CD4-positive, alpha-beta T cell treated with Interleukin-15 for 1 hour (primary cell): ENCODE measurements at regions not wholly inside any gene's neighbourhood (a gene's known extent, or its start where the extent isn't known, plus 50 kb on each side); places are given as distances from the start of the nearest gene placed in this dataset.

ENCODE experiments used
- DNase-seq: peaks from one replicate; pipeline ENCODE4 v3.0.0-alpha.2; 2020

DNA sequence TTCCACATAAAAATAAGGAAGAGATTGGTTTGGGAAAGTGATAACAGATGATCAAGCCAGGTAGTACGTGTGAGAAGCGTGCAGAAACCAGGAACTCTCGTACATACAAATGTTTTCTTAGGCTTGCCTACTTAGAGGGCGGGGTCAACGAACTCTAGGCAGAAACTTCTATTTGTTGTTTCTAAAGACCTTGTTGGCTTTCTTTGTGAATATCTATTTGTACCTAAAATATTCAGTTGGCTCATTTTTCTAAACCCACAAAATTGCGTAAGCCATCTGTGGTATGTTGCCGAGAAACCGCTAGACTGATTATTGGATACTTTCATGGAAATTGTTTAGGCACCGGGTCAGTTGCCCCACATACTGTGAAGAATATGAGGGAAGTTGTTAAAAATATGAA lies 458.5 kb downstream of the MAT2B start:
- DNase-seq: no peak

DNA sequence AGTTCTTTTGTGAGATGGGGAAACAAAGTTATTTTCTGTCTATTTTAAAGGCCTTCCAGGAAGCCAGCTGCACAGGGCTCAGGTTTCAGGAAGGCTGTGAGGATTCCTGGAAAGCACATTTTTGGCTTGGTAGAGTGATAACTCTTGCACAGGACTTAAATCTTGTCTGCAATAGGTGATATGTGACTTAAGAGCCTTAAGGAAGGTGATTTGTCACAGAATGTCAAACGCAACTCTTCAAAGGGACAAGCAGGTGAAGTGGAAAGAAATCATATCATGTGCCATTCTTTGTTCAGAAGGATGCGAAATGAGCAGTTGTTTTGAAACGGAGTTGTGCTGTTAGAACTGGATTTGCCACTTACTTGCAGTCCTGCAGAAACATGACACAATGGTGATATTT lies 459.3 kb downstream of the MAT2B start:
- no peak for DNase-seq

DNA sequence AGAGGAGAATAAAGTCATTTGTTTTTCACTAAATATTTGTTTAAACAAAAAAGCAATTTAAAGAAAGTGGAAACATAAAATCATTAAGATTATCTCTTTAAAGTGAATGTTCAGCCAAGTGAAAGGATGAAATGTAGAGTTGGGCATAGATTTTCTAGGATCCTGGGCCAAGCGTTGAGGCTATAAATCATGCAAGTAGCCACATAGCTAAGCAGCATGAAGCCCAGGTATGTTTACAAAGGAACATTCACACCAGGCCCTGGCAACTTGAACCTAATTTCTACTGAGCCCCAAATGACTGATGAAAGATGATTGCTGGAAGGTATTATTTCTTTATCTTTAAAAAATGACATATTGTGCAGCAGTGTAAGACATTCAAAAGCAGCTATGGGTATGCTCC lies 461.8 kb downstream of the MAT2B start:
- no peak for DNase-seq

DNA sequence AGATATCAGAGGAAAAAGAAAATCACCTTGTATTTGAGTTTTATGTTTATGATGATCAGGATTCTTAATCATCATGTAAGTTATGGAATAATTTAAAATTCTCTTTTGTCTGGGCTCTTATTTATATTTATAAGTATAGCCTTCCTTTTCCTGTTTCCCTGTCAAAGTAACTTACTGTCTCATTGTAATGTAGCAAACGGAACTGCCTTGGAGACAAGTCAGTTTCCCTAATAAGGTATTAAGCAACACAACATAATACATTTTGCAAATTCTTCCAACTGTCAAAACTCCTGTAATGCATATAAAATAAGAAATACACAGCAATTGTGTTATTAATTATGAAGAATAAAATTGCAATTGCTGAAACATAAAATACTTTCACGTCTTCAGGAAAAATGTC lies 463.2 kb downstream of the MAT2B start:
- no peak for DNase-seq

DNA sequence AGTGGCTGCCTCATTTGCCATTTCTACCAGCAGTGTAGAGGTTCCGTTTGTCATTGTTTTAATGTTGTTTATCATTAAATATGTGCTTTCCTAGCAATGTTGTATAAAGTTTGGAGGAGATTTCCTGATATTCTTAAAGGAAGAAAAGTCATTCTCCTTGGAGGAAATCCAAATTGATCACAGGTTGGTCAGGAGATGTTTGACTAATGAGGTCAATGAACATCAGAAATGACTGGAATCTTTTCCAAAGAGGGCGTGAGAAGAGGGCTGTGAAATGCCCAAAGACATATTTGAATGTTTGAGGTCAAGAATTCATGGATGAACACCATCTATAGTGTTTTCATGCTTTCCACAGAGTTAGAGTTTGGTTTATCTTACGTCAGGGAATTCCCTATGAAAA lies 471.3 kb downstream of the MAT2B start:
- DNase-seq: no peak

DNA sequence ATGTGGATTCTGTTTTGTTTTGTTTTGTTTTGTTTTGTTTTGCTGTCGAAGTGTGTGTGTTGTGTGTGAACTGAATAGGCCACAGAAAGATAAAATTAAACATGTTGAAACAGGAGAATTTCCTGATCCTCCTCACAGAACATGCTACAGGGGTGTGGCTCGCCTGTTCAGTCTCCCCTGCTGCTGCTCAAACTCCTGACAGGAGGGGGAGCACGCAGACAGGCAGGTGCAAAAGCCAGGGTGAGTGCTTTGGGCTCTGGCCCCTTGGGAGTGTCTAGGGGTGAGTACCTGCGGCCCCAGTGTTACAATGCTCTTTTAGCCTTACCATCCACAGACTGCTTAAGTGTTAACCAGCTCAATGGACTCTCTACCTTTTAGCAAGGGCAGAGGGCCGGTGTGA lies 473.5 kb downstream of the MAT2B start:
- no peak for DNase-seq

DNA sequence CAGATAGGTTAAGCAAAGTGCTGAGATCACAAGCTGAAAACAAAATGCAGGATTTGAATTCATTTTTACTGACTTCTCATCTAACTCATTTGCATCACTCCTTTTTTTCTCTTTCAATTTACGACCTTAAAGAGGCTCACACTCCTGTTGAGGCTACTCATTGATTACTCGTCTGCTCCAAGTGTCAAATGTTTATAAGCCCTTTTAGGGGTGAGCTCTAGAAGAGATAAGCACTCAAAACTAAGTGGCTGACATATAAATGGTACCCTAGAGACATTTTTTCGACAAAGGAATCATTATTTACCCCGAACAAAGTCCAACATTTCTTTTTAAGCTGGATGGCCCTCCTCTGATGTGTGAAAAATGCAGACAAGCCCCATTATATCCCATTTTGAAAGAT lies 483.1 kb downstream of the MAT2B start:
- DNase-seq: no peak

DNA sequence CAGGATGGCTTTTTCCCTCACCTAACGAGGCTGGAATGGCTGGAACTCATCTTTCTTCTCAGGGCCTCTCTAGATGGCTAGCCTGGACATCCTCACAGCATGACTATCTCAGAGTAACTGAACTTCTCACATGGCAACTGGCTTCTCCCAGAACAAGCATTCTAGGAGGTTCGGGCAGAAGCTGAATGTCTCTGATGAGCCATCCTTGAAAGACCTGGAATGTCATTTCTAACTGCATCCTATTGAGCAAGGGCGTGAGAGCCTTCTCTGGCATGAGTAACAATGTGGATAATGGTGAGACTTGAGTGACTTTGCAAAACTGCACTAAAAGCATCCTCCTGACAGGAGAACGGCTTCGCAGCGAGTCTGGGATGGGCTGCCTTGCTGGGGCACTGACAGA lies 487.7 kb downstream of the MAT2B start:
- DNase-seq: no peak

DNA sequence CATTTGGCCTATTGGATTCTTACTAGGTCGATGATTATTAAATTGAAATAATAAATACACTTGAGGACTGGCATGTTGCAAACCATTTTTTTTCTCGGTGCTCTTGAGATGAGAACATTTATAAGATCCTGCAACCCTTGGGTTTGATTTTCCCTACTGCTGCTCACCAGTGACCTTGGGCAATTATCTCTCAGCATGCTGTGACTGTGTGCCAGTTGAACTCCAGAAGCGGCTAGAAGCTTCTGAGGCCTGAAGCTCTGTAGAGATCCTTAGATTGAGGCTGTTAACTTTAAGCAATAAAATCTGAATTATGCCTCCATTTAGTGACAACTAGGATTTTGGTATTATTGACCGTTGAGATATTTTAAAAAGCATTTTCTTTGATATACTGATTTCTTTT lies 489.8 kb downstream of the MAT2B start:
- DNase-seq: no peak

DNA sequence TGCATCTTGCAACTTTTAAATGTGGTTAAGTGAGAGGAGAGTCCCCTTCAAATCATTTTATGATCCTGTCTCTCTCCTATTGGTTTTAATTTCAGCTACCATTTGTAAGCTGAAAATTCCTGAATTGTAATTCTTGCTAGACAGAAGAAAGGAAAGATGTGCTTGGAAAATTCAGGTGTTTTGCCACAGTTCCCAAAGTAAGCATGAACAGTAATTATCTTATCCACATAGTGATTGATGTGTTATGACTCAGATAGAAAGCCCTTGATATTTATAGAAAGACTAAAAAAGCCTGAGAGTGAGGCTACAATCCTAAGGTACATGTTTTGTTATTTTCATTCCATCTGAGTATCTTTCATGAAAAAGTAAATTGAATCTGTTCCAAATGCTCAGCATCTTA lies 492.5 kb downstream of the MAT2B start:
- DNase-seq: no peak

DNA sequence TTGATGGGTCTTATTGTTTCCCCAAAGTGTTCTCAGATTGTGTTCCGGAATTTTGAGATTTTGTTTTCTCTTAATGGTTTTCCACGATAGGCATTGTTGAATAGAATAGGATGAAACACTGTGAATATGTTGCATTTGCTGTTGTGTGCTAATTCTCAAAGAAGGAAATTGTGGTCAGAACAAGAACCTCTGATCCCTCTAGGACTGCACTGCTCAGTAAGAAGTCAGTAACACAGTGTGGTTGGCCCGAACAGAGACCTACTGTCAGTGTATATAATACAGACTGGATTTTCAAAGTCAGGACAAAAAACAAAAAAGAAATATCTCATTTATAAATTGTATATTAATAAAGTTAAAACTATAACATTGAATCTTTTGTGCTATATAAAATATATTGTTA lies 494.8 kb downstream of the MAT2B start:
- DNase-seq: no peak

DNA sequence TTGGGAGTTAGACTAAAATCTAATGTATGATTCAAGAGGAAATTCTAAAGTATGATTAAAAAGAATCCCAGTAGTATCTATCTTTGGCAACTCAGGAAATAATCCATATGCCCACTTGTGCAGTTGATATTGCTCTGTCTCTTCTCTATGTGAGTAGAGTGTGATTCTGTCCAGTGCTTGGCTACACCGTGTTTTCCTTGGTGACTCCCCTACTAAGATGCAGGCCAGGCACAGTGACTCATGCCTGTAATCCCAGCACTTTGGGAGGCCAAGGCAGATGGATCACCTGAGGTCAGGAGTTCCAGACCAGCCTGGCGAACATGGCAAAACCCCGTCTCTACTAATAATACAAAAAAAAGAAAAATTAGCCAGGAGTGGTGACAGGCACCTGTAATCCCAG lies 495.4 kb downstream of the MAT2B start:
- no peak for DNase-seq

DNA sequence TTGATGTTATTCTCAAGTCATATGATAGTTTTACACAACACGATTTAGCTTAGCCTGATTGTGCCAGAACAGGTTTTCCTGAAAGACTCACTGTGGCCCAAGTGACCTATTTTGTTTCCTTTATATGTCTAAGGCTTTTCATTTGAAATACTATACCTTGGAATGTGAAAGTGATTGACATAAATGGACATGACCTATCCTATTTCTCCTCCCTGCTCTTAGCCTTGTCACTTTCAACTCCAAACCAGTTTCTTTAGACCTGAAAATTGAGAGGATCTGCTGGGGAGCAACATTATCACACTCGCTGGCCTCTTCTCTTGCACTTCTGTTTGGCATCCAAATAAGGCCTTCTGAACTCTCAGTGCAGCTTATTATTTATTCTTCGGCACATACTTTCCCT lies 496.8 kb downstream of the MAT2B start:
- DNase-seq: no peak

DNA sequence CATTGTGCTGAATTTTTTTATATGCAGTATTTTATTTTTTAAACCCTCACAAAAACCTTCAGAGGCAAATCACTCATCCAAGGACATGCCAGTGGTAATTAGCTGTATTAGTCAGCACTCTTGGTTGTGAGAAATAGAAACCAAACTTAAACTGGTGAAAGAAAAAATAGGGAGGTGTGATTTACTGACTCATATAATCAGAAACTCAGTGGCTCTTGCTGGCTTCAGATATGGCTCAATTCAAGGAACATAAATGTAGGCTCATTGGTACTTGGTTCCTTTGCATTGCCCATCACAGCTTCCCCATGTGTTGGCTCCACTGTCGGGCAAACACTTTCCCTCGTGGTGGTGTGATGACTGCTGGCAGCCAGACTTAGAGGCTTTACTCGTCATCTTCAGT lies 497.2 kb downstream of the MAT2B start:
- DNase-seq: no peak

DNA sequence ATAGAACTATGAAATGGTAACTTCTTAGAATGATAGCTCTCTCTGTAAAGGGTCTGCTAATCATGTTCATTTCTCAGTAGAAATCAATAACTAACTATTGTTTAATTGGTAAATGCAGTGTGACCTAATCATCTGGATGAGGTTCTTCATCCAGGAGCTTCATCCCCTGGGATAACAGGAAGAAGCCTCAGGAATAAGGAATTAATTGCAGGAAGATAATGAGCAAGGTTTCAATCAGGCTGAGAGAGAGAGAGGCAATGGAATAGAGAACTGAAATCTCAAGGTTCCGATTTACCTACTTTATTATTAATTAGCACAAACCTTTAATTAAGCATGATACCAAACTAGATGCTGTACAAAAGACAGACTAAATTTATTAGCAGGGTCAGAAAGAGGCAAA lies 499.7 kb downstream of the MAT2B start:
- no peak for DNase-seq

DNA sequence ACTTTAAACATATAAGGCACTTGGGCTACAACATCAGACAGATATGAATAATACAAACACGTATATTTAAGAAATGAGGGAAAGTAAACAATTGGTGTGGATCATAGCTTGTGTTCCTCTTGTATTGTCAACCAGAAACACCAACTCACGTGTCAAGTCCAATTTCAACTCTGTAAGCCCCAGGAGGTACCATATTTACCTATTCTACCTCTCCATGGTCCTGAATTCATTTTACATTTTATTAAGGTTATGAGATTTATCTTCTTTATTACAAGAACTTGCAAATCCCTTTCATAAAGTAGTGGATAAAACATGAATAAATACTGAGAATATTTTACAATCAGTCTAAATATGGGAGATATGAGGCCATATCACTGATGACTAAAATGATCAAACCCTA lies 501.6 kb downstream of the MAT2B start:
- DNase-seq: no peak

DNA sequence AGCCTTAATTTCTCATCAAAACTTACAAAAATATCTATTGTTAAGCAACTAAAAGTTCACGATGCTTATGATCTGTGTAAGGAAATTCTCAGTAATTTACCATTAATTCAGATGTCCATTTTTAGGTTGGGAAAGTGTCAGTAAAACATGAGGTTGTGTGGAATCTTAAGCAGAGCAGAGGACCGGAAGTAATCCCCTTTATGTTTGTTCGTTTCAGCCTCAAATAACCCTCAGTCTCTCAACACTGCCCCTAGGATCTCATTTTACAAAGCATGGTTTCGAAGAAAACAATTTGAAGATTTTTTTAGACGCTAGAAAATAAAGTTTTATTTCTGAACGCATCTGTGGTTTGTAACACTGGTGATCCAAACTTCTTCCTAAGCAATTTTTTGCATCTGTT lies 504.2 kb downstream of the MAT2B start:
- DNase-seq: no peak

DNA sequence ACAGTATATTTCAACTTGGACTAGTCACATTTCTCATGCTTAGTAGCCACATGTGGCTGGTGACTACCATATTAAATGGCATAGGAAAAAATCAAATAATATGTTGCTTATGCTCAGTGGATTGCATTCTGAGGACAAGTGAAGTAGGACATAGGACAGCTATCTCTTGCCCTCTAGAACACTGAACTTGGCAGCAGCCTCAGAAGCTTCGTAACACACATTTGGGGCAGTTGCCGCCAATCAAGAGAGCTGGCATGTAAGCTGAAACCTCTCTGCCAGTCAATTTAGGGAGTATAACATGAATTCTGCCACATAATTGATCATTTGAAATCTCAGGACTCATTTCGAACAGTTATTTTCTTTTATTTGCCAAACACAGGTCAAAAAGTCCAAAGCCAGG lies 505.5 kb downstream of the MAT2B start:
- no peak for DNase-seq

DNA sequence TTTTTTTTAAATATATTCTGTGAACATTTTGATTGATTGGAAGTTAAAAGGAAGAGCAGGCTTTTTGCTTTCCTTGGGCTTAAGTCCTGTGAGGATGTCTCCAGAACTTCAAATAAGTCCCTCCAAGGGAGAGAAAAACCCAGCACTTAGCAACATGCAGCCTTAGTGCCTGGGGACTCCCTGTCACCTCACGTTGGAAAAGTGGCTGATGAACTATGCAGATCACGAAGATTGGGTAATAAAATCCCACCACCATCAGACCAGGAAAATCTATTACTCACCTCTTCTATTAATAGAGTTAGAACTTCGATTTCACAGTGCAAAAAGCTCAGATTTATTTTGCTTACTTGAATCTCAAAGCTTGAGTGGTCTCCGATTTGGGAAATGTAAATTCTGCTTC lies 507.0 kb downstream of the MAT2B start:
- no peak for DNase-seq

DNA sequence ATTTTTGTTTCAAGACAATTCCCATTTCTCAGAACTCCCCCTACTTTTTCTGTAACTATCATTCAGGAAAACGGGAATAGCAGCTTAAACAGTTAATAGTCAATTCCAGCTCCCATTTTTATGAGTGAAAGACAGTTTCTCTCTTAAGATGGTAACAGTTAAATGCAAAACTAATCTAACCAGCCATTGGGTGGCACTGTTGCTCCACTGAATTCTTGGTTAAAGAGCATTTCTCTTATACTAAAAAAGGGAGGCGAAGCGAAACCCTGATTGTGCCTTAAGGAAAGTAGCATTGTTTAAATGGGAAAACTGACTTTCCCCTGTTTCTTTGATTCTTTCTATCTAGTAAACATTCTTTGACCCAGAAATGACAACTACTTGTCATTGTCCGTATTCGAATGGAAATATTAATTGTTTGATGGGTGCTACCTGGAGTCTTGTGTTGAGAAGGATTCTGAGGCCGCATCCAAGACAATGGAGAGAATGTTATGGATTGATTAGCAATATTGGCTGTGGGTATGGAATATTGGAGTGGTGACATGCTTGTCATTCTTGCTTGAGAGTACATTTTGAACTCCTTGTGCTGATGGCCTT lies 507.8 kb downstream of the MAT2B start:
- DNase-seq: peak; percentile 19

DNA sequence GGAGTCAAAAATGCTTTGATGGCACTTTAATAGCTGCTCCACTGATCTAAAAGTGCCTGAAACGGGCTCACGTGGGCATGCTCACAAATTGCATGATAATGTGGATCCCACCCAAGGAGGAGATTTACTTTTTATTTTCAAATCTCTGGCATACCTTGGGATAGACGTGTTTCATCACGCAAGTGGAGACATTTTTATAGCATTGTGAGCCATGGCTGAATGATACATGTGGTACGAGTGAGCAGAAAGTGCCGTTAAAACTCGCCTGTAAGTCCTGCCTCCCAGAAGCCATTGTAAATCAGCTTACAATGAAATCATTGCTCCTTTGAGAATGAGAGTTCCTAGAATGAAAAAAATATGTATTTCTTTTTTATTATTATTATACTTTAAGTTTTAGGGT lies 514.7 kb downstream of the MAT2B start:
- no peak for DNase-seq

DNA sequence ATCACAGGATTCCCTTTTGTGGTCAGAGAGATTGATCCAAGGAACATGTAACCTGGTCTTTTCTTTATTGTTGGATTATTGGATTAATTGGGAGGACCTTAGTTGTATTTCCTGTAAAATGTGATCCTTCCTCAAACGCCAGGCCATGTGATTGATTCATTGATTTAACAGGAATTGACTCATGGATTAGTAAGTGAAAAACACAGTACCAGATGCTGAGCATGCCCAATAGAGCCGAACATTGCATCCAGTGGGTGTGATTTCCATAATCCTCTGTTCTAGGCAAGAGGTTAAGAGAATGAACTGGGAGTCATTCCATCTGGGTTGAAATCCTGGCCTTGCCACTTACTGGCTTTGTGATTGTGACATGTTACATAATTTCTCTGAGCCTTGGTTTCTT lies 522.3 kb downstream of the MAT2B start:
- no peak for DNase-seq

DNA sequence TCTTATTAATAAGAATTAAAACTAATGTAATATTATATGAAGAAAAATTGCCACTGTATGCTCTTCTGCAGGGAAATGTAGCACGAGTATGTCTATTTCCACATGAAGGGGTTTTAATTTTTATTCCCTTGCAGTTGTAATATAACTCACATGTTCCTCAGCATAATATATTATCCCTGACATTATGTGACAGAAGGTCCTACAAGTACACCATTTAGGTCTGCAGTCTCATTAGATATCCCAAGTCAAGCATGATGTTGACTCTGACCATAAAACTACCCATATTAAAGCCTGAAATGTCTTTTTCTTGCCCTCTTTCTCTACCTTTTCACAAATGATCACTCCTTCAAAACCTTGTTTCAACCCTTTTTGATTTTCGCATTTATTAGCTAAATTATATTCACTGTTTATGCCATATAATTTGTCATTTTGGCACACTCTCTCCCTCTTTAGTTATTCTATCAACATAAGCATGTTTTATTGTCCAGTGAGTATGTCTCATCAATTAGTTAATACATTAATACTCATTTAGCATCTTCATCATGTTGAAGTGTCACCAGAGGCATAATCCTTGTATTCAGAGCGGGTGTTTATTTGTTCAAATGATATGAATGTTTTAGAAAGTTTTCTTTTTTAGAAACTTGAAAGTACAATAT lies 532.8 kb downstream of the MAT2B start:
- DNase-seq: no peak

DNA sequence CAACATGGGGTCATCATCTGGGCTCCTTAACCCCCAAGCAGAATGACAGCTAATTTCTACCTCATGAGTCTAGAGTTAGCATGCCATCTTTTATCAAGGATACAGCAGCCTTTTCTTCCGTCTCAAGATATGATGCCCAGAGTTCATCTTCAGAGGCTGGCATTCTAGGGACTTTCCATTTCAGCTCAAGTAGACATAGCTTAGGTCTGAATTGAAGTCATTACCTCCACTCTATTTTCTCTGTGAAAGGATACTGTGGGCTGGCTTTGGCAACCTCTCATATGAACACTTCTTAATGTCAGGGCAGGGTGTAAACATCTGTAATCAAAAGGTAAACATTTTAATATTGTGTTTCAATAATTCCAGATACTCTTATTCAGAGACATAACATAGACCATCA lies 535.7 kb downstream of the MAT2B start:
- DNase-seq: no peak

DNA sequence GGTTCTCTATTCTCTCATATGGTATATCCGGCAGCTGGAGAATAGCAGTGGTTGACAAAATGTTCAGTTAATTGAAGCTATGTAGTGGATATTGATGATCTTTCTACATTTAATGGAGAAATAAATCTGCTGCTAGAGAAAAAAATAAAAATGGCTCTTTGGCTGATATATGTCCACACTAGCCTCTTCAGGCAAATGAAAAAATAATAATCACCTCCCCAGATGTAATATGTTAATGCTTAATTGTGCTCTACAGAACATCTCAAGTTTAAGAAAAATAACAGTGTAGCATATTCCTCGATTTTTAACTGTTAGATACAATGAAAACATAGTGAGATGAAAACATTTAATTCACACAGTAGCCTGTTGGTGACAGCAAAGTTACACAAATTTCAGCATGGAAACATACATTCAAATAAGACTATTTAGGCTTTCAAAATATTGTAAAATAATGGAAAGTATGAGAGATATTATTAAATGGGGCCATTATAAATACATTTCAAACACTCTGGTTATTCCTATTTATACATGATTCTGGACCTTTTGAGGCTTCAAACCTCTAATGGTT lies 543.0 kb downstream of the MAT2B start:
- DNase-seq: no peak
